ENCODE measurements at regions not wholly inside any gene's neighbourhood (a gene's known extent, or its start where the extent isn't known, plus 50 kb on each side); places are given as distances from the start of the nearest gene placed in this dataset.
"Not testable (repeated sequence)": the region's sequence is repeated elsewhere in the genome, so short reads cannot be mapped to it uniquely, and the experiment has no call there.

DNA sequence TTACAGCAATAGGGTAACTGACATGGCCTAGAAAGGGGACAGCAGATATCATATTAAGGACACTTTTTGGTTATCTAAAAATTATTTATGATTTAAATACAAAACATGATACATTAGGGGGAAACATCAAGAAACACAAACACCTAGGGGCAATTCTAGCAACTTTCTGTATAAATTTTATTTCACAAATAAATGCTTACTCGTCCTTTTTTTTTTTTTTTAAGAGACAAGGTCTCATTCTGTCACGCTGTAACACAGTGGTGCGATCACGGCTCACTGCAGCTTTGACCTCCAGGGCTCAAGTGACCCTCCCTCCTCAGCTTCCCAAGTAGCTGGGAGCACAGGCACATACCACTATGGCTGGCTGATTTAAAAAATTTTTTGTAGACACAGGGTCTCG, 151.8 kb upstream of the BCOR start:
- Mint-ChIP-seq H3K27me3 (peaks cover 8% of the 10 kb centered on the region), H3K9me3 (peaks cover 0 to 3% (median 0%) of the 10 kb centered on the region in 3 donors), H3K27ac (no peak overlapping the region), H3K36me3 (peaks cover 1% of the 10 kb centered on the region), H3K4me1 (peaks cover 0 to 4% (median 3%) of the 10 kb centered on the region in 3 donors), H3K4me3 (no peak overlapping the region)

DNA sequence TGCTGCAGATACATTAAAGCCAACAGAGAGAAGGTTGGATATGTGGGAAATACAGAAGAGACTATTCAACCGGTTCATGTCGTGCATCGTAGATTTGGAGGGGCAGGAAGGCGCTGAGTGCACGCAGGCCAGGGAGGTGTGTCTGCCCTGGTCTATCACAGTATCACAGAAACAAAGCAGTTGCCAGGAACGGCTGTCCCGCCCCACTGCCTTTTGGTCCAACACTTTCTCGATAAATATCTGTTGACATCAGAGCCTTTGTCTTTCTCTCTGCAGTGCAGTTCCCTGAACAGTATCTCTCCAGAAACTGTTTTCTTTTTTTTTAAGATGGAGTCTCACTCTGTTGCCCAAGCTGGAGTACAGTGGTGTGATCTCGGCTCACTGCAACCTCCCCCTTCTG, 151.1 kb upstream of the BCOR start:
- no peak overlapping the region for H3K27ac Mint-ChIP-seq
- peaks cover 8% of the 10 kb centered on the region for H3K27me3 Mint-ChIP-seq
- H3K36me3 Mint-ChIP-seq, result peaks cover 1% of the 10 kb centered on the region
- H3K9me3 Mint-ChIP-seq, result peaks cover 0 to 3% (median 0%) of the 10 kb centered on the region in 3 donors
- no peak overlapping the region for H3K4me3 Mint-ChIP-seq
- peaks cover 0 to 4% (median 3%) of the 10 kb centered on the region in 3 donors for H3K4me1 Mint-ChIP-seq

DNA sequence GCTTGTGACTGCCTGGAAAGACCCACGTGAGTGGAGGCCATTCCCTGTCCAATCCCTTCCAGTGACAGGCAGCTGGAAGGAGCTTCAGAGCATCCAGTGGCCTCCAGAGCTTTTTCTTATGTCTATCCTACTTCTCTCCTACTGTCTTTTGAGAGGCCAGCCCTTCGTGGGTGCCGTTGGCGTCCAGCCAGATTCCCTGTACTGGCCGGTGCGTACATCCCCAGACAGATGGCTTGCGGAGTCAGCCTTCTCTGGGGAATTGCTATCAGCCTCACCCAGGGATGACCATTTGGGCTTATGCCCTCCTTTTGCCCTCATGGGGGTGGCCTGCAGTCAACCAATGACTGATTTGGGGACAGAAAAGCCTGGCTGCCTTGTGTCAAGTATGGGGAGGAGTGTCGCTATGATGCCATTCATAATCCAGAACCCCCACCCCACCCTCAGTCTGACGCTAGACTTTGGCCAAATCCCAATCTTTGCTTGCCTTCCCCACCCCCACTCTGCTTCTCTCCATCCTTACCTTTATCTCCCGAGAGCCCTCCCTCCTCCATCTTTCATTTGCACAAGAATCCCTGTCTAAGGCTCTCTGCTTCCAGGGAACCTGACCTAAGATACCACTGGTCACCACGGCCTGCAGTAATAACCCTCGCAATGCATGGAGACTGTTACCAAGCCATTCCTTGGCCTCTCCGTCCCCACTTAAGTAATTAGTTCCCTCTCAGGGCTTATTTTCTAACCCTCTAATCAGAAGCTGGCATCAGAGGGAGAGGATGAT, 150.3 kb upstream of the BCOR start:
- Mint-ChIP-seq H3K9me3 (no peaks in the 10 kb centered on the region), H3K36me3 (no peaks in the 10 kb centered on the region), H3K4me3 (no peak overlapping the region), H3K27me3 (peaks cover 8% of the 10 kb centered on the region), H3K4me1 (peaks cover 0 to 4% (median 3%) of the 10 kb centered on the region in 3 donors), H3K27ac (no peak overlapping the region)

DNA sequence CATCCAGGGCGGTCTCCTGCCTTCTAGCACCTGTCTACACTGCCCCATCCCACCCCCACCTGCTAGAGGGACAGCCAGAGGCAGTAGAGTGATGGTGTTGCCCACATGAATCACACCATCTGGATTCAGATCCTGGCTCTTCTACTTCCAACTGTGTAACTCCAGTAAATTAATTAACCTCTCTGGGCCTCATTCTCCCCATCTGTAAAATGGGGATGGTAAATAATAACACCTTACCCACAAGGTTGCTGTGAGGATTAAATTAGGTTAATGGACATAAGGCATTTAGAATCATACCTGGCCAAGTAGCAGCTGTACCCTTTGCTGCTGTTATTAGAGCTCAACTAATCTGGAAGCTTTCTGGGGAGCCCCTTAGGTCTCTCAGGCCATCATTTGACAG, 149.6 kb upstream of the BCOR start:
- H3K27me3 Mint-ChIP-seq, result peaks cover 8% of the 10 kb centered on the region
- no peaks in the 10 kb centered on the region for H3K36me3 Mint-ChIP-seq
- no peak overlapping the region for H3K4me3 Mint-ChIP-seq
- H3K4me1 Mint-ChIP-seq, result peaks cover 0 to 4% (median 3%) of the 10 kb centered on the region in 3 donors
- H3K27ac Mint-ChIP-seq, result no peak overlapping the region
- H3K9me3 Mint-ChIP-seq, result no peaks in the 10 kb centered on the region

DNA sequence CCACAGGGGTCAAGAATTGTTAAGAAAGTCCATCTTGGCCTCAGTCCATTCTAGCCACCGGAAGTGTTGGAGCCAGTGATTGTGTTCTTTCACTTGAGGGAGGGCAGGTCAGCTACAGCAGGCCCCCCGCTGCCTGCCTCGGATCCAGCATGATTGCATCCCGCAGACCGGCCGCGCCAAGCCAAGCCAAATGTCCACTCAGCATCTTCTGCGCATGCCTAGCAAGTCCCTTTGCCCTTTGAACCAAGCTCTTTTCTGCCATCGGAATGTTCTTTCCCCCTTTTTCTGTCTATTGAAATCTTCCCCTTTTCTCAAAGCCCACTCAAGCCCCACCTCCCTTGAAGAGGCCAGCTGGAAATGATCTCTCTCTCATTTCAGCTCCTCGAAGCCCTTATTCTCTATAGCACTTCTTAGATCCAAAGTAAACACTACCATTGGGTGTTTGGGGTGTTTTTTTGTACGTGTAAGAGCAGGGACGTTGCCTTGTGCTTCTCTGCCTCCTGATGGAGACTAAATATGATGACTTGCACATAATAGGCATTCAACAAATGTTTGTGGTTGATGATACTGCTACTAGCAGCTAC, 147.8 kb upstream of the BCOR start:
- no peaks in the 10 kb centered on the region for H3K9me3 Mint-ChIP-seq
- H3K36me3 Mint-ChIP-seq, result no peaks in the 10 kb centered on the region
- no peak overlapping the region for H3K4me3 Mint-ChIP-seq
- no peak overlapping the region for H3K27ac Mint-ChIP-seq
- peaks cover 0 to 4% (median 1%) of the 10 kb centered on the region in 3 donors for H3K4me1 Mint-ChIP-seq
- H3K27me3 Mint-ChIP-seq, result peaks cover 8% of the 10 kb centered on the region

DNA sequence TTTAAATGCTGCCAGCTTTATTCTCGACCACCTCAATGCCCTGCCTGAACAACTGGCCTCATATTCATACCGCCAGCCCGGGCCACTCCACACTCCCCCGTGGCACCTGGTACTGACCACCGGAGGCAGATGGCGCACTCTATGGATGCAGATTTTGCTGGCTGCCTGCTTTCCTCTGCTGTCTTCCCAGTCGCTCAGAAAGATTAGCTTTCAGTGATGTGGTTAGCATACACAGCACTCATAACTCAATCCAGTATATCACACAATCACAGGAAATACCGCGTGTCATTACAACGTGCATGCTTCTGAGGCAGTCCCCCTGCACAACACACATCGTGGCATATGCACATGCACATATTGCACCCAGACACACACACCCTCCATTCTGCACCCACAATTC, 147.2 kb upstream of the BCOR start:
- Mint-ChIP-seq H3K4me1 (peaks cover 0 to 4% (median 1%) of the 10 kb centered on the region in 3 donors), H3K9me3 (no peaks in the 10 kb centered on the region), H3K36me3 (no peaks in the 10 kb centered on the region), H3K27ac (no peak overlapping the region), H3K27me3 (peaks cover 8% of the 10 kb centered on the region), H3K4me3 (no peak overlapping the region)

DNA sequence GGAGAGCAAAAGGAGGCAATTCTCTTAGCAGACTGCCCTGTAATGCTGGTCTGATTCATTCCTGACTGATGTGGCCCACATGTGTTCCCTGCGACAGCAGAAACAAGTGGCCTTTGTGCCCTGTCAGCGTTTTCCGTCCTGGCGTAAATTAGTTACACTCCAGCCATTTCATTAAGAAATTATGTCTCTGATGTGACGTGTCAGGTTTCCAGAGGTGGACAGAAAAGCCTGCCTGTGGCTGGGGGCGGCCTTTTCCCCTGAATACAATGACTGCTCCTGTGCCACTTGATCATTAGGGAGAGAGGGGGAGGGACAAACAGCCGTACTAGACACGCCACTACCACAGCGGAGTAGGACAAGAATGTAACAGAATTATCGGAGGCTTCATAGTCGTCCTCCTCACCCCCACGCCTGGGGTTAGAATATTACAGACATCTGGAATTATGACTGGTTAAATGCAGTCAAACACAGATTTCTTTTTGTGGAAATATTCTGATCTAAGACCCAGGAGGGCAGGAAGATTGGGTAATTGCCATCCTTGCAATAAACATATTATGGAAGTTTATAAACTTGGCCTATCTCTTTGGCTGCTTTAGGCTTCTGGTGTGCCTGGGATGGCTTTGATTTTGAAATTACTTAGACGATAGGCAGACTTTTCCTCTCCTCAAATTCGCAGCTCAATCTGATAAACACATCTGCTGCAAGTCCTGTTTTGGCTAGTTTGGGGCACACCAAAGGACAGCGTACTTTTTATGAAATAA, 146.2 kb upstream of the BCOR start:
- Mint-ChIP-seq H3K27ac (no peak overlapping the region), H3K36me3 (peaks cover 1% of the 10 kb centered on the region), H3K4me3 (no peak overlapping the region), H3K9me3 (no peaks in the 10 kb centered on the region), H3K27me3 (peaks cover 8% of the 10 kb centered on the region), H3K4me1 (peaks cover 0 to 4% (median 1%) of the 10 kb centered on the region in 3 donors)

DNA sequence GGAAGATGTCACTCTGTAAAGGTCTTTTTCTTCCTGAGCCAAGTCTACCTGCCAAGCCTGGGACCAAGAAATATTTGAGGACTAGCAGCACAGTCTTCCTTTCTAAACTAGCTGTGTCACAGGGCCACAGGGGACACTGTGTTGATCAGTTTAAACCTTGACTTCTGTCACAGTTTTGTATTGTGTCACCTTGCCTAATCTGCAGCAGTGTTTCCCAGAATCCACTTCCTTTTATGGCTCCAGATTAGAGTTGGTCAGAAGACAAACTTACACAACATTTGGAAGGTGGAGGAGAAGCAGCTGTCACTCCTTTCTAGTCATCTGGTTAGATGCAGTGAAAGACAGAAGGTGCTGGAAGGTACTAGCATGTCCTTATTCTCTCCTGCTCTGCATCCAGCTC, 143.1 kb upstream of the BCOR start:
- Mint-ChIP-seq H3K27ac (no peak overlapping the region), H3K27me3 (peaks cover 8% of the 10 kb centered on the region), H3K9me3 (no peaks in the 10 kb centered on the region), H3K36me3 (peaks cover 1% of the 10 kb centered on the region), H3K4me1 (peaks cover 3 to 7% (median 4%) of the 10 kb centered on the region in 3 donors), H3K4me3 (no peak overlapping the region)

DNA sequence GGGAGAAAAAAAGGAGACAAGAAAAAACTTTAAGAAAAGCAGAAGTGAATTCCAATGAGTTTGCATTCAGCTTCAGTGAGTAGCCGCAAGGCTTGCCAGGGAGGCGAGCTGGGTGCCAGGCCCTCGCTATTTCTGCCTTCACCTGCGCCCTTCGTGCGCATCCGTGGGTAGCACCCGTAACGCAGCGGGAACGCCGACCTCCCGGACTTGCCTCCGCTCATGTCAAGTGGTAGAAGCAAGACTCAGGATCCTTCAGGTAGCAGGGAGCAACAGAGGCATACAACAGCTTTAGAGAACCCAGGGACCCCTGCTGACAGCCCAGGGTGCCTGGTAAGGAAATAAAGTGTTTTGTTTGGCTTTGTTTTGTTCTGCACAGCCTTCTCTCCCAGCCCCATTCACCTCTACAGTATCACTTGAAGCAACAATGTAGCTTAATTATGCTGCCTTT, 140.0 kb upstream of the BCOR start:
- H3K9me3 Mint-ChIP-seq, result no peaks in the 10 kb centered on the region
- H3K27me3 Mint-ChIP-seq, result no peaks in the 10 kb centered on the region
- H3K27ac Mint-ChIP-seq, result no peak overlapping the region
- H3K36me3 Mint-ChIP-seq, result peaks cover 3% of the 10 kb centered on the region
- peaks cover 0 to 7% (median 2%) of the 10 kb centered on the region in 3 donors for H3K4me1 Mint-ChIP-seq
- peak overlapping the region in 1 of 4 donors; percentile 45 for H3K4me3 Mint-ChIP-seq

DNA sequence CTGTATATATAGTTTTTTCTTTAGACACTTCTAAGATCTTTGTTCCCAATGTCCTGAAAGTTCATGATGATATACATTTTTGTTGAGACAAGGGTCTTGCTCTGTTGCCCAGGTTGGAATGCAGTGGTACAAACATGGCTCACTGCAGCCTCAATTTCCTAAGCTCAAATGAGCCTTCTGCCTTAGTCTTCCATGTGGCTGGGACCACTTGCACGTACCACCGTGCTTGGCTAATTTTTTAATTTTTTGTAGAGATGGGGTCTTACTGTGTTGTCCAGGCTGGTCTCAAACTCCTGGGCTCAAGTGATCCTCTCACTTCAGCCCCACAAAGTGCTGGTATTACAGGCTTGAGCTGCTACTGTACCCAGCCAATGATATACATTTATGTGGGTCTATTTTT, 132.9 kb upstream of the BCOR start:
- no peak overlapping the region for H3K27ac Mint-ChIP-seq

DNA sequence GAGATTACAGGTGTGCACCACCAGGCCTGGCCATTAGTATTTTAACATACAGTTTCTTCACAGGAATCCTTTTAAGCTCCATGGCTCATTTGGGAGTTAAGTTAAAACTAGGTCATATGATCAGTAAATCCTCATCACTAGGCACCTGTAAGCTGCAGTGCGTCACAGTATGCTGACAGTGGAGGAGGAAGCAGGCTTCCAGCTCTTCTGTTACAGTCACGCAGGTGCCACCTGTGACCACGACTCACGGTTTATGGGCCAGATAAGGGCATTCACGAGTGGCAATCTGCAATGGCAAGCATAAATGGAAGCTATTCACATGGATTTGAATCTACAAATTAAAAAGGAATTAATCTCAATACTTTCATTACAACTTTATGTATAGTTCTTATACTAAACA, 129.4 kb upstream of the BCOR start:
- H3K27ac Mint-ChIP-seq, result no peak overlapping the region
- H3K4me3 Mint-ChIP-seq, result no peak overlapping the region
- no peaks in the 10 kb centered on the region for H3K27me3 Mint-ChIP-seq
- H3K36me3 Mint-ChIP-seq, result peaks cover 3% of the 10 kb centered on the region
- no peaks in the 10 kb centered on the region for H3K4me1 Mint-ChIP-seq
- H3K9me3 Mint-ChIP-seq, result peaks cover 0 to 6% (median 0%) of the 10 kb centered on the region in 3 donors

More for the DNA sequence above, 132.9 kb upstream of the BCOR start:
- Mint-ChIP-seq H3K9me3 (no peaks in the 10 kb centered on the region), H3K27me3 (no peaks in the 10 kb centered on the region), H3K4me1 (no peaks in the 10 kb centered on the region), H3K36me3 (peaks cover 5% of the 10 kb centered on the region), H3K4me3 (no peak overlapping the region)

DNA sequence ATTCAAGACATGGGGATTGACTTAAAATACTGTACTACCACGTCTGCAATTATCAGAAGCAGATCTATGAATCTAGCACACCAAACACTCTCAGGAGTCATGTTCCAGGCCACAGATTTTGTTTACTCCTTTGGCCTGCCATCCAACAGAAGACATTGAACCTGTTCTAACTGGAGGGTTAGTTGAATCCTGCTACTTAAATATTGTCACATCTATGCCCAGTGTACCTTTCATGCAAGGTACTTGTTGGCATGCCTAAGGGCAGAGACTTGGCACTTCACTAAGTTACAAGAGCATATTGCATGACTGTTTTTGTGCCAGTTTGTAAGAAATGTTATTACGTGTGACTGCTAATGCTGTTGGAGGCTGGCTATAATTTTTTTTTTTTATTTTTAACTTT, 126.9 kb upstream of the BCOR start:
- Mint-ChIP-seq H3K27me3 (no peaks in the 10 kb centered on the region), H3K4me1 (no peaks in the 10 kb centered on the region), H3K9me3 (peaks cover 2 to 7% (median 5%) of the 10 kb centered on the region in 3 donors), H3K36me3 (peaks cover under 1% of the 10 kb centered on the region), H3K4me3 (no peak overlapping the region), H3K27ac (no peak overlapping the region)

DNA sequence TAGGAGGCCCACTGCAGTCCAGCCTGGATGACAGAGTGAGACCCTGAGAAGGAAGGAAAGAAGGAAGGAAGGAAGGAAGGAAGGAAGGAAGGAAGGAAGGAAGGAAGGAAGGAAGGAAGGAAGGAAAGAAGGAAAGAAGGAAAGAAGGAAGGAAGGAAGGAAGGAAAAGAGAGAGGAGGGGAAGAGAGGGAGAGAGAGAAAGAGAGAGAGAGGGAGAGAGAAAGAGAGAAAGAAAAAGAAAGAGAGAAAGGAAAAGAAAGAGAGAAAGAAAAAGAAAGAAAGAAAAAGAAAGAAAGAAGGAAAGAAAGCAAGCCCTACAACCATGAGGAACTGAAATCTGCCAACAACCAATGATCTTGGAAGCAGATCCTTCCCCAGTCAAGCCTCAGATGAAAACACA, 124.9 kb upstream of the BCOR start:
- H3K4me3 Mint-ChIP-seq, H3K27ac Mint-ChIP-seq, H3K9me3 Mint-ChIP-seq, H3K27me3 Mint-ChIP-seq, H3K36me3 Mint-ChIP-seq, H3K4me1 Mint-ChIP-seq: not testable (repeated sequence)

DNA sequence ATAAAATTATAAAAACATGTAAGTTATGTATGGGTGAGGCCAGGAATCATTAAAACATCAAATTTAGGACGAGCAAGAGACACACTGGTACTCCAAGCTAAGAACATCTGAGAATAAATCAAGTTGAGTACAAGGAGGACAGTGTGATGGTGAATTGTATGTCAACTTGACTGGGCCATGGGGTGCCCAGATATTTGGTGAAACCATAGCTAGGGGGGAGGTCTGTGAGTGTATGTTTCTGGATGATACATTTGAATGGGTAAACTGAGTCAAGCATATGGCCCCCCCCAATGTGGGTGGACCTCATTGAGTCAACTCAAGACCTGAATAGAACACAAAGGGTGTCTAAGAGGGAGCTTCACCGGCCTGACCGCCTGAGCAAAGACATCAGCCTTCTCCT, 115.3 kb upstream of the BCOR start:
- Mint-ChIP-seq H3K27ac (no peak overlapping the region), H3K9me3 (peaks cover 2 to 8% (median 7%) of the 10 kb centered on the region in 3 donors)

DNA sequence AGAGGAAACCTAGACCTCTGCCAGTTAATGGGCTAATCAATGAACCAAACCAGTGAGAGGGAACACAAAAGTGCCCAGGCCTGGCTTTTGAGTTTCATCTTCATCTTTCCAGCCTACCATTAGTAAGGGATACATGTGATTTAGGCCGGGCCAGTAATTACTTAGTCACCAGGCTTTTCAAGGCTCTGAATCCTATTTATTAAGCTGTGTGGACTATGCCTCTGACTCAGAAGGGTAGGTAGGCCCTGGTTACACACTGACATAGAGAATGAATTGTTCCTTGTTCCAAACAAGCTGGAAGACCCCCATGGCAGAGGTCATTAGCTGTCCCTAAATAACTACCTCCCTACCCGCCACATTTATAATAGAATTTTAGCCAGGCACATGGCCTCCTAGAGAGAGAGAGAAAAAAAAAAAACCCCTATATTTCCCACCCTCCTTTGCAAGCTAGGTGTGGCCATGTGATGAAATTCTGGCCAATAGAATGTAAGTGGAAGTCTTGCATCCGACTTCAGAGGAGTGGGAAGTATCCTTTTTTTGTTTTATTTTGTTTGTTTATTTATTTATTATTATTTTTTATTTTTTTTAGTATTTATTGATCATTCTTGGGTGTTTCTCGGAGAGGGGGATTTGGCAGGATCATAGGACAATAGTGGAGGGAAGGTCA, 112.3 kb upstream of the BCOR start:
- Mint-ChIP-seq H3K4me3 (no peak overlapping the region), H3K9me3 (peaks cover 2 to 7% (median 3%) of the 10 kb centered on the region in 3 donors), H3K4me1 (peaks cover 4 to 6% (median 5%) of the 10 kb centered on the region in 3 donors), H3K27me3 (no peaks in the 10 kb centered on the region), H3K36me3 (peaks cover 1% of the 10 kb centered on the region), H3K27ac (peak overlapping the region in 1 of 3 donors; percentile 27)

More for the DNA sequence above, 115.3 kb upstream of the BCOR start:
- Mint-ChIP-seq H3K4me1 (peaks cover 0 to 4% (median 1%) of the 10 kb centered on the region in 3 donors), H3K36me3 (peaks cover 1% of the 10 kb centered on the region), H3K4me3 (no peak overlapping the region), H3K27me3 (peaks cover 6% of the 10 kb centered on the region)
